ENCODE measurements at regions not wholly inside any gene's neighbourhood (a gene's known extent, or its start where the extent isn't known, plus 50 kb on each side); places are given as distances from the start of the nearest gene placed in this dataset.

GRCh38 chr5:21424907-21425306 lies 1428.2 kb downstream of the CDH12 start:
- TF ChIP-seq, protein P1, sequence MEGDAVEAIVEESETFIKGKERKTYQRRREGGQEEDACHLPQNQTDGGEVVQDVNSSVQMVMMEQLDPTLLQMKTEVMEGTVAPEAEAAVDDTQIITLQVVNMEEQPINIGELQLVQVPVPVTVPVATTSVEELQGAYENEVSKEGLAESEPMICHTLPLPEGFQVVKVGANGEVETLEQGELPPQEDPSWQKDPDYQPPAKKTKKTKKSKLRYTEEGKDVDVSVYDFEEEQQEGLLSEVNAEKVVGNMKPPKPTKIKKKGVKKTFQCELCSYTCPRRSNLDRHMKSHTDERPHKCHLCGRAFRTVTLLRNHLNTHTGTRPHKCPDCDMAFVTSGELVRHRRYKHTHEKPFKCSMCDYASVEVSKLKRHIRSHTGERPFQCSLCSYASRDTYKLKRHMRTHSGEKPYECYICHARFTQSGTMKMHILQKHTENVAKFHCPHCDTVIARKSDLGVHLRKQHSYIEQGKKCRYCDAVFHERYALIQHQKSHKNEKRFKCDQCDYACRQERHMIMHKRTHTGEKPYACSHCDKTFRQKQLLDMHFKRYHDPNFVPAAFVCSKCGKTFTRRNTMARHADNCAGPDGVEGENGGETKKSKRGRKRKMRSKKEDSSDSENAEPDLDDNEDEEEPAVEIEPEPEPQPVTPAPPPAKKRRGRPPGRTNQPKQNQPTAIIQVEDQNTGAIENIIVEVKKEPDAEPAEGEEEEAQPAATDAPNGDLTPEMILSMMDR (IDR thresholded peaks at IDR 0.05), result no peak
- no peak for TF ChIP-seq EP300 (IDR thresholded peaks at IDR 0.05)
- no peak for TF ChIP-seq POLR2AphosphoS5 (IDR thresholded peaks at IDR 0.05)
- TF ChIP-seq POLR2A (IDR thresholded peaks at IDR 0.05), result no peak
